GM21447 (cell line): ENCODE measurements at regions not wholly inside any gene's neighbourhood (a gene's known extent, or its start where the extent isn't known, plus 50 kb on each side); places are given as distances from the start of the nearest gene placed in this dataset.

Experiments
- ATAC-seq: cut with Tn5 transposase; IDR thresholded peaks from one replicate; pipeline ENCODE4 v1.9.1; 2021; ENCODE audit not compliant: unreplicated experiment

DNA sequence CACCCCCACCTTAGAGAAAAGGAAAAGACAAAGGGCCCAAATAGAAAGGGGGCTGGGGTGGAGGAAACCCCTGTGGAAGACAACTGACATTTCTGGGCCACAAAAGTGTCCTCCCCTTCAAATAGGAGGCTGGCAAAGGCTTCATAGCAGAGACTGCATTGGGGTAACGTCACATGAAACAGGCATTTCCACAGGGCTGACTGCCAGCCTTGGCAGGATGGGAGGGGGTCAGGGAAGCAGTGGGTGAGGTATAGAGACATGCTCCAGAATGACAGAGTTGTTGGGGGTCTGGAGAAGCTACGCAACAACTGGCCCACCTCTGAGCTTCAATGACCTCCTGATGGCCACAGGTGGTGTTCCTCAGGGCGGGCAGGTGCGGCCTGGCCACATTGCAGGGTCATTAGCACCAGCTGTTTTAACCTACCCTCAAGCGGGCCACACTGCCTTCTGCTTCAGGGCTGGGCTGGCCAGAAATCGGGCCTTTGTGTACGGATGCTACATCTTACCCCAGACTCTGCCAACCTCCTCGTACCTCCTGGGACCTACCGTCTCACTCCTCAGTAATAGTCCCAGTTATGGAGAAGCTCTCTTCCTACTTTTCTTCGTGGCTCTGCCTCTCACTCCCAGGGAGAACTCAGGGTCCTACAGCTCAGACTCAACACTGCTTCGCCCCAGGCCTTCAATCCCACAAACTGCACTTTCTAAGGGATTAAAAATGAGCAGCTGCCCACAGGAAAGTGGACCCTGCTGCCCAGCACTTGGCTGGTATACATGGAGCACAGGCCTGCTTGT is 160.0 kb upstream of the NCAM1 start:
- no peak for ATAC-seq

DNA sequence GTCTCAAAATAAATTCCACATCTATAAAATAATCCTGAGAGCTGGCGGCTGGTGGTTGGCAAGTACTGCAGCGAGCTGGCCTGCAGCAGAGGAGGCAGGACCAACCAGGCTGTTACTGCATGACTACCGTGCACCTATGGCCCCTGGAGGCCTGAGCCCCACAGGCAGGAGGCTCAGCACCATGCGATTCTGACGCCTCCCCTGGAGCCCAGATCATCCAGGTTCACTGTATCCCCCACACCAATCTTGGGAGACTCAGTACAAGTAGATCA is 159.5 kb upstream of the NCAM1 start:
- ATAC-seq = no peak

GRCh38 chr11:112805658-112806057 is 155.6 kb upstream of the NCAM1 start:
- ATAC-seq = no peak

DNA sequence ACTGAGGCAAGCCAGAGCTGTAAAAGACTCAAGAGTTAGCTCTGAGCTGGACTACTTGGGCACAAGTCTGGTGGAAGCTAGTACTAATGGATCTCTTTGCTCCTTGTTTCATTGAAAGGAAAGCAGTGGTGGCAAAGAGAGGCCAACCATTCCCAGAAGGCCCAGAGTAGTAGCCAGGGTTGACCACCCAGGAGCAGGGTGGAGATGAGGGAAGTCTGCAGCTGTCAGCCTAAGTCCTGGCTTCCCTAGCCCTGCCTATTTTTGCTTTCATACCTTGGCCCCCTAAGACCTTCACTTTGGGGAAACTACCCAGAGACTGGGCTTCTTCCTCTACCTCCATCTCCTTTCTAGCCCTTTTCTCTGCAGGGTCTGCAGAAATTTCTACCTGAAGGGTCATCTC is 155.0 kb upstream of the NCAM1 start:
- ATAC-seq = no peak

- no peak for ATAC-seq
These were observed 154.3 kb upstream of the NCAM1 start for GRCh38 chr11:112806876-112807275.

GRCh38 chr11:112809429-112809828 is 151.8 kb upstream of the NCAM1 start:
- no peak for ATAC-seq

DNA sequence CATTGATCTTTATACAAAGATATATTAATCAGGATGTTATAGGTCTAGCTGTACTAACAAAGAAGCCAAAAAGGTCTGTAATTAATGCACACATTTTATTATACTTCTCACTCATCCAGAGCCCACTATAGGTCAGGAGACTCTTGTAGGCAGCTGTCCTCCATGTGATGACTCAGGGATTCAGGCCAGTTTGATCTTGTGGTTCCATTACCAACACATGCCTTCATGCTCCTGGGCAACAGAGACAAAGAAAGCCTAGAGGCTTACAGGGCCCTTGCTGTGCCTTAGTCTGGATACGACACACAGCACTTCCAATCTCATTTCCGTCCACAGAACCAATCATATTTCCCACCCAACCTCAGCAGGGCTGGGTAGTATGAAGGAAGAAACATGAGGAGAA is 150.3 kb upstream of the NCAM1 start:
- ATAC-seq = no peak

DNA sequence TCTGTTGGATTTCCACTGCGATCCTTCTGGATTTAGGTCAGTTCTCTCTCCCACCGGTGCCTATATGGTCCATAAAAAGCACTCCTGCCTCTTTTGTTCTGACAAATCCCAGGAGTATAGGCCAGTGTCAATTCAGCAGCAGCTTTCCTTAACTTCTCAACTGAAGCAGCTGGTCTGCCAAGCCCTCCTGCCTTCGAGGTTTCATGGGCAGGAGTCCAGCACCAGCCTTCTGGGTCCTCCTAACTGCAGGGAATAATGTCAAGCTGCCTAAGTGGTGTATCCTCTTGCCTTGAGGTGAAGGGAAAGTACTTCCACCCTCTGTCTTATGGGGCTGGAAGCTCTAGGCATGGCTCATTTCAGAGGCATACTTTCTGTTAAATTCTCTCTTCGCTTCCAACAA is 149.4 kb upstream of the NCAM1 start:
- no peak for ATAC-seq

DNA sequence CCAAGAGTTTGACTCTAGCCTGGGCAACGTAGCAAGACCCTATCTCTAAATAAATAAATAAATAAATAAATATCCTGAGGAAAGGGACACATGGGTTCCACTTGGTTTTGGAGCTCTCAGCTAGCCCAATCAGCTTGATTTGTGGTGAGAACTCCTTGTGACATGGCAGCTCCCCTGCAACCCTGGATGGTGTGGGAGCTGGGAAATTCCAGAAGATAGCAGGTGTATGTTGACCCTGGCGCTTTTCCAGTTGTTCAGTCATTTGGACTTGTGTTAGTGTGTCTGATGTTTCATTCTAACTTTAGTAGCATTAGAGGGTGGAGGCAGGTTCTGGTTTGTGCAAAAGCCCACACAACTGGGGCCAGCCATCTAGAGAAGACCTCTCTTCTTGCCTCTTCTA is 148.5 kb upstream of the NCAM1 start:
- no peak for ATAC-seq

DNA sequence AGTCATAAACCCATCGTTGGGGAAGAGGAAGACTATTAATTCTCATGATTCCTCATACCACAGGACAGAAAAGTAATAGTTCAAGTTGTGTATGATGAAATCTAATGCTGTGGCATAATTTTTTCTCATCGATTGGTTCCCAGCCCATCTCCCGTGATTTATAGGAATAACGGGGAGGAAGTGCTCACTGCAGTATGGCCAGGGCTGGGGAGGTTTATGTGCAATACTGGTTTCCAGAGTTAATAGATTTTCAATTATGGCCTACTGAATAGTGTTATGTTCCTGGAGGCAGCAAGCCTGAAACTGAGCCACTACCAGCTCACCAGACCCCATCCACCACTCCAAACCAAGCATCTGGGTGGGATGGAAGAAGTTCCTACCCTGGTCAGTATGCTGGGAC is 147.1 kb upstream of the NCAM1 start:
- ATAC-seq = no peak

DNA sequence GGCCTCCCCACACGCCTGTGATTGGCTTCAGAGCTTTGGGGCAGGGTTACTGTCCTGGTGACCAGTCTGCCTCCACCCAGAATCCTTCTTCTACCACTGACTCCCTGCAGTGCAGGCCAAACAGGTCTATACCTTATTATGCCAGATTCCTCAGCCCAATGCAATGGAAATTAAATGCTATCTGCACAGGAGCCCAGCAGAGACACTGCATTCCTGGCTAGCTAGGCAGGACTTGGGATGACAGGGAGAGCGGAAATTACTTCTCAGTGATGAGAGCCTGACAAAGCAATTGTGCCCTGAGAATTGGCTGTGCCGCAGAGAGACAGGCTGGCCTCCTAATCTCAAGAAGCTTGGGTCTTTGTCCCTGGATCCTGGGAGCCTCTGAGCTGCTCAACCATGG is 143.8 kb upstream of the NCAM1 start:
- no peak for ATAC-seq

DNA sequence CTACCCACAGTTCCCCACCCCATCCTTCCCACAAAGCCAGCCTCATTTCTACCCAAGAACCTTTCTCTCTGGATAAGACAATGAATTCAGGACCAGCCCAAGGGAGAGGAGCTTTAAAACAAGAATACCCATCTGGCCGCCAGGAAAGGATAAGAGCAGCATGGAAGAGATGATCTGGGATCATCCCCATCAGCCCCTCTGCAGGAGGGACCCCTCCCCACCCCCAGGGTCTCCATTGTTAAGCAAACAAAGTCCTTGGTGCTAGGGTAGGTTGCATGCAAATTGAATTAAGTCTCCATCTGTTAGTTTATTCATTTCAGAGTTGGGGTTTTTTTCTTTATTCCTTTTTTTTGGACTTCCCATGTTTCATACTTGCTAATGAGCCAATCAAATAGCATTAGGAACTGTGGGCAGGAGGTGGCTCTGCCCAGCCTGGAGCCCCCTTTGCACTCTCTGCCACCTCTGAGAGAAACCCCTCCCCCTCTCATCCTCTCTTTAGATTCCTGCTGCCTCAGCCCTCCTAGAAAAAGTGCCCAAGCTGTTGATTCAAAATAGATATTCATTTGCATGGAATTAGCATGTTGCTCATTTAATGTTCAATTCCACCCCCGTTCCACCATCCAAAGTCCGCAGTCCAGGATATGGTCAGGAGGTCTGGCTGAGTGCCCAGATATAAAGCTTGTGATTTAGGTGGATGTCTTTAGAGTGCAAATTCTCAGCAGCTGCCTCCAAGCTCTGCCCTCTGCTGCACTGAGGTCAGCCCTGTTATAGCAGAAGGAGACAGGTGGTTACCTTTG is 138.5 kb upstream of the NCAM1 start:
- no peak for ATAC-seq

- ATAC-seq = no peak
These were observed 135.2 kb upstream of the NCAM1 start for GRCh38 chr11:112826026-112826425.

DNA sequence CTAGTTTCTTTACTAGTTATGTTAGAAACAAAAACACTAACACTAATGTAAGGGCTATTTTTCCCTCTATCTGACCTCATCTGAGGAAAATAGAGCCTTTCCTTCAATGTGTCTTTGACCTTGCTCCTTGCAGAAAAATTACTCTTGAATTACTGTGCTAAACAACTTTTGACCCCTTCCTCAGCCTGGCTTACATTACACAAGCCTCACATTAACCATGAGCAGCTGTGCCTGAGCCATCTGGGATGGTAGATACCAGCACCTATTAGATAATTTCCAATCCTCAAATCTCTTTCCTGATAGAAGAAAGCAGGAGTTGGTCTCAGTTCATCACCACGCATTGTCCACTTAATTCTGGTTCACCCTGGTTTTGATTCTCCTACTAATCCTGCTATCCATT is 134.4 kb upstream of the NCAM1 start:
- no peak for ATAC-seq

DNA sequence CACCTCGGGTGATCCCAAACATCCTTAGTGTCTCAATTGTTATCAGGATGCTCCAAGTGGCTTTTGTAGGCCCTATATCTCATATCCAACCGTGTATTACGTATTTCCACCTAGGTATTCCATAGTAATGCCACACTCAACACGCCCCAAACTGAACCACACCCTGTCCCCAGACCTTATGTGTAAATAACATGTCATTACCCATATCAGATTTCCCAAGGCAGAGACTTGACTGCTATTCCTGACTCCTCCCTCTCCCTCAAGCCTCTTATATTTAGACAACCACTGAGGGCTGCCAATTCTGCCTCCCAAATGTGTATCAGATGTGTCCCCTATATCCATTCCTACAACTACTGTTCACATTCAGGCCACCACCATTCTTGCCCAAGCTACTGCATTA is 132.8 kb upstream of the NCAM1 start:
- no peak for ATAC-seq

DNA sequence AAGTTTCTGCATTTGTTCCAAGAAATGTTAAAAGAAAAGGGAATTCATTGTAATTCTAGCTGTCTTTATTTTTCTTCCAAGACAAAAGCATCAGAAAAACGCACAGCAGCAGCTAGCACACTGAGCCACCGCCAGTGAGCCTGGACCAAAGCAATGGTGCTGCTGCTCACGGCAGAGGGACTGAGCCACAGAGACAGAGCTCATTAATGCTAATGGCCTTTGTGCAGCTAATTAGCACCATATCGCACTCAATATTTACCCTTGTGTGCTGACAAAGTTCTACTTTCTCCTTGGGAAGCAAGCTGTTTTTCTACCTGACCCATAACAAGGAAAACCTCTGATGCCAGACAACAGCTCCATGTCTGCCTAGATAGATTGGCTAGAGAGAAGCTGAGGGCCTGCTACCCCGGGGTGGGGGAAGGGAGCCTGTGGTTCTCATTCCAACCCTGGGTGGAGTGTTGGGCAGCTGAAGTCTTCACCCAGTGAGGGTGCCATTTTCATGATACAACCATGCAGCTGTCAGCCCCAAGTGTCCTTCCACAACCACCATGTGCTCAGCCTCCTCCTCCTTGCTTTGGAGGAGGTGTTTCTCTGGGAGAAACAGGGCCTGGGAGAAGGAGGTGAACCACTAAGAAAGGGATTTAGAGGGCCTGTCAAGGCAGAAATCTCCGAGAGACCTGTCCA is 131.1 kb upstream of the NCAM1 start:
- ATAC-seq = no peak

DNA sequence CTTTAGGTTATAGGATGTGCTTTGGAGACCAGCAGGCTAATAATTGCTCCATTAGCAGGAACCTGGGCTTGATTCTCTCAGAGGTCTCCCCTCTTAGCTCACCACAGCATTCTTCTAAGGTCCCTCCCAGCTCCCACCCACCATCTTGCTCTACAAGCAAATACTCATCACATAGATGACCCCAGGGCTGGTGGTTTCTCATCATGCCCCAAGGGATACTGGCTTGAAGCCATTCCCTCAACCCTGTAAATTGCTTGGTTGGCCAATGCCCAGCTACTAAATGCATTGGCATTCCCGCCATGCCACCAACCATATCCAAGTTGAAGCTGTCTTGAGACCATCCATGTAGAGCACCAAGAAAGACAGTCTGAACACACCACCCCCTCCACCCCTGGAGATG is 130.2 kb upstream of the NCAM1 start:
- ATAC-seq = no peak

DNA sequence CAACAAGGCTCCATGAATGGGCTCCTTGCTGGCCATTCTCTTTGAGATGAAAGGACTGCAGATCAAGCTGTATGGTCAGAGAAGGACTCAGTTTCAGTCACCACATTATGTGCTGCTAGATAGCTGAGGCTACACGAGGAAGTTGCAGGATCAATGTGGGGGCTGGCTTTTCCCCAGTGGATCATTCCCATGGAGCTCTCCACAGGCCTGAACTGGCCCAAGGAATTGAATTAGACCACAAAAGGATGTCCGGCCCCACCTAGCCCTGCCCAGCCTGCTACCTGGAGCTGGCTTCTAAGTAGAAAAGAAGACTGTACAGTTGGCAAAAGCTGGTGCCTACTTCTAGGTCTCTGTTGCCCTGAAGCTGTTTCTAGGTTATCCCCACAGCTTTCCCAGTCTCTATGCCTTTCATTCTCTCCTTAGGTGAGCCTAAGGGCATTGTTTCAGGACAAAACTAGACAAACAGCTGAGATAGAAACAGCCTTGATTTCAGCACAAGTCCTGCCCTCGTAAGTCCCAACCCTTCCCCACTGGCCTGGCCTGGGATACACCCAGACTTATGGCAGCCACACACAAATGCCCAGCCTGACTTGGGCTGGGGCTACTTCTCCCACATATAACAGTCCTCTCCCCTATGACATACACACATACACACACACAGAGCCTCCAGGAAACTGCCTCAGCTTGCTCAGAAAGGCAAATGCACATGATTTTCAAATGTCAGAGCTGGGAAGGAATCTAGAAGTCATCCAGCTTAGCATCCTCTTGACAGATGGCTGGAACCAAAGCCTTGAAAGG is 129.1 kb upstream of the NCAM1 start:
- no peak for ATAC-seq

- no peak for ATAC-seq
These were observed 126.9 kb upstream of the NCAM1 start for GRCh38 chr11:112834277-112834755.

- no peak for ATAC-seq
These were observed 125.5 kb upstream of the NCAM1 start for GRCh38 chr11:112835591-112836255.

- ATAC-seq = no peak
These were observed 125.0 kb upstream of the NCAM1 start for GRCh38 chr11:112836256-112836602.
